ENCODE measurements at regions not wholly inside any gene's neighbourhood (a gene's known extent, or its start where the extent isn't known, plus 50 kb on each side); places are given as distances from the start of the nearest gene placed in this dataset.

DNA sequence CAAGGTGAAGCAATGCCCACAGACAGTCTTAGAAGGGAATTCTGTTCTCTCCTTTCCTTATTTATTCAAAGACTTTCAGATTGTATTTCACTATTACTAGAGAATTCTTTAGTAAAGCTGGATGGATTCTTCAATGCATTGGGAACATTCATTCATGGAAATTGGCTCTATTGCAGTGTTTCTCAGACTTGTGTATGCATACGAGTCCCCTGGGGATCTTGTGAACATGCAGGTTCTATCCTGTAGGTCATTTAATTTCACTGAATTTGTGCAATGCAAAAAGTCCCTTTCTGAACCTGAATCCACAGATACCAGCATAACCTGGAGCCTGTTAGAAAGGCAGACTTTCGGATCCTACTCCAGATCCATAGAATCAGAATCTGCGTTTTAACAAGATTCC is 160.9 kb upstream of the AHI1 start:
- WGBS, 2 donors = 93 to 94% methylated on average over 3 of the region's 3 CpGs
- no peak for DNase-seq
- Histone ChIP-seq H3K27me3 (ENCODE audit: control insufficient read depth in 3 of 3, insufficient read depth in 3 of 3, low read length in 2 of 3) (no peaks in the 10 kb centered on the region), H3K4me3 (no peak overlapping the region), H3K4me1 (ENCODE audit: control insufficient read depth in 5 of 5, insufficient read depth in 5 of 5, low read length in 5 of 5) (no peaks in the 10 kb centered on the region), H3K36me3 (ENCODE audit: control insufficient read depth in 4 of 4, insufficient read depth in 4 of 4, low read length in 4 of 4) (no peaks in the 10 kb centered on the region), H3K9ac (ENCODE audit: insufficient read depth in 1 of 2, low read length in 2 of 2) (no peak overlapping the region), H3K9me3 (ENCODE audit: control insufficient read depth in 4 of 4, insufficient read depth in 3 of 4, low read length in 3 of 4) (peaks cover 0 to 5% (median under 1%) of the 10 kb centered on the region in 4 donors), H3K27ac (ENCODE audit: low read depth in 1 of 2, low read length in 1 of 2) (no peak overlapping the region)
- no peak for ATAC-seq (ENCODE audit: insufficient read depth, low FRiP score)
- TF ChIP-seq, protein P1, sequence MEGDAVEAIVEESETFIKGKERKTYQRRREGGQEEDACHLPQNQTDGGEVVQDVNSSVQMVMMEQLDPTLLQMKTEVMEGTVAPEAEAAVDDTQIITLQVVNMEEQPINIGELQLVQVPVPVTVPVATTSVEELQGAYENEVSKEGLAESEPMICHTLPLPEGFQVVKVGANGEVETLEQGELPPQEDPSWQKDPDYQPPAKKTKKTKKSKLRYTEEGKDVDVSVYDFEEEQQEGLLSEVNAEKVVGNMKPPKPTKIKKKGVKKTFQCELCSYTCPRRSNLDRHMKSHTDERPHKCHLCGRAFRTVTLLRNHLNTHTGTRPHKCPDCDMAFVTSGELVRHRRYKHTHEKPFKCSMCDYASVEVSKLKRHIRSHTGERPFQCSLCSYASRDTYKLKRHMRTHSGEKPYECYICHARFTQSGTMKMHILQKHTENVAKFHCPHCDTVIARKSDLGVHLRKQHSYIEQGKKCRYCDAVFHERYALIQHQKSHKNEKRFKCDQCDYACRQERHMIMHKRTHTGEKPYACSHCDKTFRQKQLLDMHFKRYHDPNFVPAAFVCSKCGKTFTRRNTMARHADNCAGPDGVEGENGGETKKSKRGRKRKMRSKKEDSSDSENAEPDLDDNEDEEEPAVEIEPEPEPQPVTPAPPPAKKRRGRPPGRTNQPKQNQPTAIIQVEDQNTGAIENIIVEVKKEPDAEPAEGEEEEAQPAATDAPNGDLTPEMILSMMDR (IDR thresholded peaks at IDR 0.05; ENCODE audit: control extremely low read depth, extremely low read depth) = no peak

DNA sequence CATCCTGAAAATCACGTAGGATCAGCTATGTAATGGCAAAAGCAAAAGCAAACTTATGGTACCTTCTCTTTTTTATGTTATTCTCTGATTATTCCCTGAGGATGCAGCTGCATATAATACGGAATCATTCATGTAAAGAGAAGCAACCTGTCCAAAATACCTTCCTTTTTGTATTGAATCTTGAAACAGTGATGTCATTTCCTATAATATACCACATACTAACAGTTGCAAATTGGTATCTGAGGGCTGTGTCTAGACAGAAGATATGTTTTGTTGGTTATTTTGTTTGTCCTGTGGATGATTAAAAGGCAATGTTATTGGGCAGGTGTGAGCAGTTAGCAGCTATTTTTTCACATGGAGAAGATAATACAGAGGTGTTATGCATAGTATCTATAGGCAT is 161.4 kb upstream of the AHI1 start:
- Histone ChIP-seq H3K4me3 (no peak overlapping the region), H3K4me1 (ENCODE audit: control insufficient read depth in 5 of 5, insufficient read depth in 5 of 5, low read length in 5 of 5) (no peaks in the 10 kb centered on the region), H3K27ac (ENCODE audit: low read depth in 1 of 2, low read length in 1 of 2) (no peak overlapping the region), H3K27me3 (ENCODE audit: control insufficient read depth in 3 of 3, insufficient read depth in 3 of 3, low read length in 2 of 3) (no peaks in the 10 kb centered on the region), H3K9me3 (ENCODE audit: control insufficient read depth in 4 of 4, insufficient read depth in 3 of 4, low read length in 3 of 4) (peaks cover 0 to 5% (median under 1%) of the 10 kb centered on the region in 4 donors), H3K9ac (ENCODE audit: insufficient read depth in 1 of 2, low read length in 2 of 2) (no peak overlapping the region), H3K36me3 (ENCODE audit: control insufficient read depth in 4 of 4, insufficient read depth in 4 of 4, low read length in 4 of 4) (no peaks in the 10 kb centered on the region)
- DNase-seq (no peak), ATAC-seq (ENCODE audit: insufficient read depth, low FRiP score) (no peak)
- whole genome bisulfite sequencing, 2 donors = 84 to 88% methylated on average over 2 of the region's 2 CpGs
- TF ChIP-seq, protein P1 (IDR thresholded peaks at IDR 0.05; ENCODE audit: control extremely low read depth, extremely low read depth) = no peak

DNA sequence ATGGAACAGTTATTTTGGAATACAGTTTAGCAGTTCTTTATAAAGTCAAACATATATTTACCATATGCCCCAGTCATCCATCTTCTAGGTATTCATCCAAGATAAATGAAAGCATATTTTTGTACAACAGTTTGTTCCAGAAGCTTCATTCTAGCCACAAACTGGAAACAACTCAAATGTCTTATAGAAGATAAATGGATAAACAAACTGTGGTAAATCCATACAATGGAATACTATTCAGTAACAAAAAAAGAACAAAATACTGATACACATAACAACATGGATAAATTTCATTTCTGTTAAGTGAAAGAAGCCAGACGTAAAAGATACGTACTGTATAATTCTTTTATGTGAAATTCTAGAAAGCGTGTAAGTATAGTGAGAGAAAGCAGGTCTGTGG is 167.0 kb upstream of the AHI1 start:
- Histone ChIP-seq H3K9me3 (ENCODE audit: control insufficient read depth in 4 of 4, insufficient read depth in 3 of 4, low read length in 3 of 4) (peaks cover 0 to 5% (median under 1%) of the 10 kb centered on the region in 4 donors), H3K9ac (ENCODE audit: insufficient read depth in 1 of 2, low read length in 2 of 2) (no peak overlapping the region), H3K36me3 (ENCODE audit: control insufficient read depth in 4 of 4, insufficient read depth in 4 of 4, low read length in 4 of 4) (no peaks in the 10 kb centered on the region), H3K4me3 (no peak overlapping the region), H3K27ac (ENCODE audit: low read depth in 1 of 2, low read length in 1 of 2) (no peak overlapping the region), H3K27me3 (ENCODE audit: control insufficient read depth in 3 of 3, insufficient read depth in 3 of 3, low read length in 2 of 3) (no peaks in the 10 kb centered on the region), H3K4me1 (ENCODE audit: control insufficient read depth in 5 of 5, insufficient read depth in 5 of 5, low read length in 5 of 5) (peaks cover 0 to 7% (median 3%) of the 10 kb centered on the region in 5 donors)
- DNase-seq (no peak), ATAC-seq (ENCODE audit: insufficient read depth, low FRiP score) (no peak)
- TF ChIP-seq, protein P1 (IDR thresholded peaks at IDR 0.05; ENCODE audit: control extremely low read depth, extremely low read depth) = no peak
- 97 to 99% methylated on average over 3 of the region's 3 CpGs for WGBS, 2 donors

DNA sequence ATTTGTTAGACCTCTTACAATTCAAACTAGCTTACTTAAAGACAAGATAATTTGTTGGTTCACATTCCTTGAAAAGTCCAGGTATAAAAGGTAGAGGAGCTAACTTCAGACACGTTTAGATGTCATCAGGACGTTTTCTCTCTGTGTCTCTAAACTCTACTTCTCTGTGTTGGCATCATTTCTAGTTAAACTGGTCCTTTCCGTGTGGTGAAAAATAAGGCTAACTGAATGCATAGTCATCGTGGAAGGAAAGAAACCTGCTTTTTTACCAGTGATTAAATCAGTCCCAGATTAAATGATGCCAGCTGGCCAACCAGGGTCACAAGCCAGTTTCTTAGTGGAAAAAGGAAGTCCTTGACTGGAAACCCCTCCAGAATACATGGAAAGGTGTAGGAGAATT is 168.4 kb upstream of the AHI1 start:
- 35 to 59% methylated on average over 4 of the region's 4 CpGs for WGBS, 2 donors

More for the DNA sequence above, 168.4 kb upstream of the AHI1 start:
- DNase-seq = no peak
- no peaks in the 10 kb centered on the region for H3K27me3 ChIP-seq (ENCODE audit: control insufficient read depth in 3 of 3, insufficient read depth in 3 of 3, low read length in 2 of 3)
- no peak for ATAC-seq (ENCODE audit: insufficient read depth, low FRiP score)
- TF ChIP-seq, protein P1 (IDR thresholded peaks at IDR 0.05; ENCODE audit: control extremely low read depth, extremely low read depth) = no peak
- no peak overlapping the region for H3K27ac ChIP-seq (ENCODE audit: low read depth in 1 of 2, low read length in 1 of 2)
- H3K4me1 ChIP-seq (ENCODE audit: control insufficient read depth in 5 of 5, insufficient read depth in 5 of 5, low read length in 5 of 5) = peaks cover 0 to 7% (median 3%) of the 10 kb centered on the region in 5 donors
- H3K9me3 ChIP-seq (ENCODE audit: control insufficient read depth in 4 of 4, insufficient read depth in 3 of 4, low read length in 3 of 4) = peaks cover 0 to 5% (median under 1%) of the 10 kb centered on the region in 4 donors
- H3K36me3 ChIP-seq (ENCODE audit: control insufficient read depth in 4 of 4, insufficient read depth in 4 of 4, low read length in 4 of 4) = no peaks in the 10 kb centered on the region
- H3K9ac ChIP-seq (ENCODE audit: insufficient read depth in 1 of 2, low read length in 2 of 2) = no peak overlapping the region
- no peak overlapping the region for H3K4me3 ChIP-seq
